ENCODE measurements at regions not wholly inside any gene's neighbourhood (a gene's known extent, or its start where the extent isn't known, plus 50 kb on each side); places are given as distances from the start of the nearest gene placed in this dataset.

- Histone ChIP-seq H3K27me3 (ENCODE audit: insufficient read depth, low read length, poor library complexity, severe bottlenecking) (no peaks in the 10 kb centered on the region), H3K36me3 (ENCODE audit: insufficient read depth, low read length) (no peaks in the 10 kb centered on the region), H3K4me3 (ENCODE audit: low read length, poor library complexity, severe bottlenecking) (no peak overlapping the region), H4K20me1 (ENCODE audit: insufficient read depth, low read length, poor library complexity, severe bottlenecking) (no peaks in the 10 kb centered on the region), H3K9me3 (ENCODE audit: insufficient read depth, low read depth, low read length) (no peaks in the 10 kb centered on the region; the same call in 1 of the 2 replicates), H3K9ac (ENCODE audit: low read depth, low read length, poor library complexity, severe bottlenecking) (no peak overlapping the region), H3K9me2 (replicated peaks; ENCODE audit: low read depth, low read length) (no peaks in the 10 kb centered on the region), H3K79me2 (ENCODE audit: insufficient read depth, low read length) (no peaks in the 10 kb centered on the region), H3F3A (ENCODE audit: low read depth) (no peaks in the 10 kb centered on the region), H3K4me2 (ENCODE audit: low read depth, low read length, poor library complexity, severe bottlenecking) (no peak overlapping the region), H3K4me1 (ENCODE audit: insufficient read depth, low read length, poor library complexity, severe bottlenecking) (no peaks in the 10 kb centered on the region), H2AFZ (ENCODE audit: low read length) (no peak overlapping the region)
- no peak for TF ChIP-seq EZH2phosphoT487 (IDR thresholded peaks at IDR 0.05; ENCODE audit: borderline replicate concordance)
- TF ChIP-seq, protein P1, sequence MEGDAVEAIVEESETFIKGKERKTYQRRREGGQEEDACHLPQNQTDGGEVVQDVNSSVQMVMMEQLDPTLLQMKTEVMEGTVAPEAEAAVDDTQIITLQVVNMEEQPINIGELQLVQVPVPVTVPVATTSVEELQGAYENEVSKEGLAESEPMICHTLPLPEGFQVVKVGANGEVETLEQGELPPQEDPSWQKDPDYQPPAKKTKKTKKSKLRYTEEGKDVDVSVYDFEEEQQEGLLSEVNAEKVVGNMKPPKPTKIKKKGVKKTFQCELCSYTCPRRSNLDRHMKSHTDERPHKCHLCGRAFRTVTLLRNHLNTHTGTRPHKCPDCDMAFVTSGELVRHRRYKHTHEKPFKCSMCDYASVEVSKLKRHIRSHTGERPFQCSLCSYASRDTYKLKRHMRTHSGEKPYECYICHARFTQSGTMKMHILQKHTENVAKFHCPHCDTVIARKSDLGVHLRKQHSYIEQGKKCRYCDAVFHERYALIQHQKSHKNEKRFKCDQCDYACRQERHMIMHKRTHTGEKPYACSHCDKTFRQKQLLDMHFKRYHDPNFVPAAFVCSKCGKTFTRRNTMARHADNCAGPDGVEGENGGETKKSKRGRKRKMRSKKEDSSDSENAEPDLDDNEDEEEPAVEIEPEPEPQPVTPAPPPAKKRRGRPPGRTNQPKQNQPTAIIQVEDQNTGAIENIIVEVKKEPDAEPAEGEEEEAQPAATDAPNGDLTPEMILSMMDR (conservative IDR thresholded peaks at IDR 0.05; ENCODE audit: low read length), result no peak
Observed at GRCh38 chr20:48076747-48077146, 291.5 kb upstream of the SULF2 start.

- no peaks in the 10 kb centered on the region for H3K79me2 ChIP-seq (ENCODE audit: insufficient read depth, low read length)
- no peaks in the 10 kb centered on the region for H4K20me1 ChIP-seq (ENCODE audit: insufficient read depth, low read length, poor library complexity, severe bottlenecking)
- no peaks in the 10 kb centered on the region for H3K27me3 ChIP-seq (ENCODE audit: insufficient read depth, low read length, poor library complexity, severe bottlenecking)
- no peaks in the 10 kb centered on the region; the same call in 1 of the 2 replicates for H3K9me3 ChIP-seq (ENCODE audit: insufficient read depth, low read depth, low read length)
- no peak overlapping the region for H3K4me3 ChIP-seq (ENCODE audit: low read length, poor library complexity, severe bottlenecking)
- no peak overlapping the region for H3K9ac ChIP-seq (ENCODE audit: low read depth, low read length, poor library complexity, severe bottlenecking)
- no peaks in the 10 kb centered on the region for H3K36me3 ChIP-seq (ENCODE audit: insufficient read depth, low read length)
- TF ChIP-seq, protein P1 (conservative IDR thresholded peaks at IDR 0.05; ENCODE audit: low read length), result no peak
- TF ChIP-seq EZH2phosphoT487 (IDR thresholded peaks at IDR 0.05; ENCODE audit: borderline replicate concordance), result no peak
- no peaks in the 10 kb centered on the region for H3K9me2 ChIP-seq (replicated peaks; ENCODE audit: low read depth, low read length)
- H3K4me1 ChIP-seq (ENCODE audit: insufficient read depth, low read length, poor library complexity, severe bottlenecking), result no peaks in the 10 kb centered on the region
- no peak overlapping the region for H2AFZ ChIP-seq (ENCODE audit: low read length)
- H3K4me2 ChIP-seq (ENCODE audit: low read depth, low read length, poor library complexity, severe bottlenecking), result no peak overlapping the region
- no peaks in the 10 kb centered on the region for H3F3A ChIP-seq (ENCODE audit: low read depth)
Observed at GRCh38 chr20:48076247-48076646, 291.0 kb upstream of the SULF2 start.

DNA sequence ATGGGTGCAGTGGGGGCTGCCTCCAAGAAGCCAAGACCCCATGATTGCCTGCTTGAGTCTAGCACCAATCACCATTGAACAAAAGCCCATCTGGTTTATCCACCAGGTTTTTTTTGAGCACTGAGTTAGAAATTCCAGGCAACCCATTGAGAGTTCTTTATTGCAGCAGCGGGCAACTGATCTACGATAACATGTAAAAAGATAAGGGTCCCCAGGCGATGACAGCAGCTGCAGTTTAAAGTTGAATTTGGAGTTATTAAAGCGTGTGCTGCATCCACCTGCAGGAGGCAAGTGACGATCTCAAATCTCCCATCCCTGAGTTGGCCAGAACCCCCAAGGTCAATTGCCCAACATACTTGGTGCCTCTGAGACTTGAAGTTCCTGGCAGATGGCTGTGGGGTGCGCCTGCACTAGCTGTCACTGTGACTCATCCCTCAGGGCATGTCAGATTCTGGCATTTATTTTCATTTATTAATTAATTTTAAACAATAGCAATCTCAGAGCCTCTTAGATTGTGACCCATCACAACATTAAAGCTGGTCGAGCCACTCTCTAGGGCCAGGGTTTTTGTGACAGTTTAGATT lies 290.4 kb upstream of the SULF2 start:
- no peaks in the 10 kb centered on the region for H3K27me3 ChIP-seq (ENCODE audit: insufficient read depth, low read length, poor library complexity, severe bottlenecking)
- no peaks in the 10 kb centered on the region for H3K4me1 ChIP-seq (ENCODE audit: insufficient read depth, low read length, poor library complexity, severe bottlenecking)
- no peaks in the 10 kb centered on the region for H3K9me3 ChIP-seq (ENCODE audit: insufficient read depth, low read depth, low read length)
- no peak overlapping the region for H3K9ac ChIP-seq (ENCODE audit: low read depth, low read length, poor library complexity, severe bottlenecking)
- no peaks in the 10 kb centered on the region for H3K79me2 ChIP-seq (ENCODE audit: insufficient read depth, low read length)
- H3F3A ChIP-seq (ENCODE audit: low read depth), result no peaks in the 10 kb centered on the region
- H3K4me3 ChIP-seq (ENCODE audit: low read length, poor library complexity, severe bottlenecking), result no peak overlapping the region
- no peak overlapping the region for H3K4me2 ChIP-seq (ENCODE audit: low read depth, low read length, poor library complexity, severe bottlenecking)
- no peaks in the 10 kb centered on the region for H3K36me3 ChIP-seq (ENCODE audit: insufficient read depth, low read length)
- H2AFZ ChIP-seq (ENCODE audit: low read length), result no peak overlapping the region
- TF ChIP-seq, protein P1 (conservative IDR thresholded peaks at IDR 0.05; ENCODE audit: low read length), result no peak
- TF ChIP-seq EZH2phosphoT487 (IDR thresholded peaks at IDR 0.05; ENCODE audit: borderline replicate concordance), result no peak
- H4K20me1 ChIP-seq (ENCODE audit: insufficient read depth, low read length, poor library complexity, severe bottlenecking), result no peaks in the 10 kb centered on the region
- no peaks in the 10 kb centered on the region for H3K9me2 ChIP-seq (replicated peaks; ENCODE audit: low read depth, low read length)
